ENCODE measurements at regions not wholly inside any gene's neighbourhood (a gene's known extent, or its start where the extent isn't known, plus 50 kb on each side); places are given as distances from the start of the nearest gene placed in this dataset.

GRCh38 chr10:29119374-29119773 is 169.5 kb upstream of the LYZL1 start (continued):
- peak; percentile 95 to 96 for TF ChIP-seq CTCF (conservative IDR thresholded peaks at IDR 0.05; ENCODE audit: low read depth in 2 of 2)

- H3K4me1 ChIP-seq (ENCODE audit: insufficient read depth), result no peaks in the 10 kb centered on the region; the same call in 1 of the 2 replicates
- H4K20me1 ChIP-seq (replicated peaks; ENCODE audit: insufficient read depth), result no peaks in the 10 kb centered on the region
- 0 out of 2 replicates have a peak, but pooled peaks cover 3% of the 10 kb centered on the region for H3K36me3 ChIP-seq (ENCODE audit: insufficient read depth)
- H3K79me2 ChIP-seq (replicated peaks; ENCODE audit: insufficient read depth), result no peaks in the 10 kb centered on the region
- H3F3A ChIP-seq (replicated peaks; ENCODE audit: low read depth), result no peaks in the 10 kb centered on the region
- H3K4me3 ChIP-seq, result no peak overlapping the region
- peaks cover 28% of the 10 kb centered on the region for H3K36me3 Mint-ChIP-seq (ENCODE audit: low read depth)
- H3K4me3 Mint-ChIP-seq, result no peak overlapping the region
- no peaks in the 10 kb centered on the region for H3K27me3 Mint-ChIP-seq (ENCODE audit: insufficient read depth, low read depth, poor library complexity)
- no peak overlapping the region for H3K4me2 ChIP-seq
- DNase-seq (ENCODE audit: low spot score), result no peak
- no peak for ATAC-seq
- no peak overlapping the region for H3K27ac ChIP-seq (ENCODE audit: low read depth)
- H3K9me2 ChIP-seq (ENCODE audit: insufficient read depth), result peaks cover 4% of the 10 kb centered on the region; the same call in 1 of the 2 replicates
- H2AFZ ChIP-seq, result peak overlapping the region; percentile 49; the same call in 1 of the 2 replicates
- H3K27me3 ChIP-seq (ENCODE audit: insufficient read depth), result no peaks in the 10 kb centered on the region
- H3K9me3 Mint-ChIP-seq, result peaks cover 35% of the 10 kb centered on the region
- peaks cover 6% of the 10 kb centered on the region; the same call in 2 of the 3 replicates for H3K4me1 Mint-ChIP-seq
- H3K27ac Mint-ChIP-seq, result no peak overlapping the region
- TF ChIP-seq JUNB (IDR thresholded peaks at IDR 0.05; ENCODE audit: unreplicated experiment), result no peak
- TF ChIP-seq CTCF (conservative IDR thresholded peaks at IDR 0.05; ENCODE audit: low read depth in 2 of 2), result no peak
- TF ChIP-seq STAT1 (IDR thresholded peaks at IDR 0.05; ENCODE audit: unreplicated experiment), result no peak
- TF ChIP-seq ZNF114 (CRISPR knock-in tag; IDR thresholded peaks at IDR 0.05), result no peak
- no peak for TF ChIP-seq ZNF462 (CRISPR knock-in tag; IDR thresholded peaks at IDR 0.05)
- no peak for TF ChIP-seq REST (IDR thresholded peaks at IDR 0.05; ENCODE audit: unreplicated experiment)
- no peak for TF ChIP-seq ZNF331 (CRISPR knock-in tag; IDR thresholded peaks at IDR 0.05; ENCODE audit: low read depth)
- TF ChIP-seq ETS1 (IDR thresholded peaks at IDR 0.05), result no peak
- no peak for TF ChIP-seq NANOG (IDR thresholded peaks at IDR 0.05; ENCODE audit: borderline replicate concordance)
- TF ChIP-seq EZH2 (IDR thresholded peaks at IDR 0.05; ENCODE audit: low read depth, unreplicated experiment), result no peak
Observed at GRCh38 chr10:29120216-29120615, 168.7 kb upstream of the LYZL1 start.

All from GM23338 (cell line).